HG03108 (cell line): ENCODE measurements at regions not wholly inside any gene's neighbourhood (a gene's known extent, or its start where the extent isn't known, plus 50 kb on each side); places are given as distances from the start of the nearest gene placed in this dataset.

Experiments used
- ATAC-seq: cut with Tn5 transposase; IDR thresholded peaks from one replicate; pipeline ENCODE4 v1.9.1; 2021; ENCODE audit warnings: moderate library complexity; ENCODE audit not compliant: unreplicated experiment

GRCh38 chr7:41910940-41911600 lies 208.2 kb upstream of the INHBA start:
- no peak for ATAC-seq

- no peak for ATAC-seq
Observed at GRCh38 chr7:41907444-41907843, 204.6 kb upstream of the INHBA start.

DNA sequence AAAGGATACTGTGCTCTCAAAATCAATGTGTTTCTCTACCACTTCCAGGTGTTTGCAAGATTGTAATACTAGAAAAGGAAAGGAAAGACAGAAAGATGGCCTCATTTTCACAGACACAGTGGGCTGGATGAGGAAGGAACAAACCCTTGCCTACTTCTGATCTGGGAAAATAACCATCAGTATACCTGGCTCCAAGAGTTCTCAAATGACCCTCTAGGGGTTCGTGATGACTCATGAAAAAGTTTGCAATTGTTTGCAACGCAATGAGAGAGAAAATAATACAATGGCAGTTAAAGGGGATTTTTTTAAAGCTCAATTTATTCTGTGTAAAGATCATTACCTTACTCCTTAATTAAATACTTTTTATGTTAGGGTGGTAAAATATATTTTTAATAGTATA lies 197.6 kb upstream of the INHBA start:
- no peak for ATAC-seq

GRCh38 chr7:41899823-41900433 lies 197.0 kb upstream of the INHBA start:
- ATAC-seq = no peak

DNA sequence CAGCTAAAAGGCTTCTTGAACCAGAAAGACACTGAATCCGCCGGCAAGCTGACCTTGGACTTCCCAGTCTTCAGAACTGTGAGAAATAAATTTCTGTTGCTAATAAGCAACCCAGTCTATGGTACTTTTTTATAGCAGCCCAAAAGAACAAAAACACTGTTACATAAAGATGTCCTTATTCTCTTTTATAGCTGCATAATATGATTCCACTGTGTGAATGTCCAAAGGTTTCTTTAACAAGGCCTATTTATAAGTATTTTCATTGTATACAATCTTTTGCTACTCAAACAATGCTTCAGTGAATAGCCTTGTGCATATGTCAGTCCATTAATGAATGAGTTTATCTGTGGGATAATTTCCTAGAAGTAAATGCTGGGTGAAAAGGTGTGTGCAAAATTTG lies 190.8 kb upstream of the INHBA start:
- no peak for ATAC-seq

DNA sequence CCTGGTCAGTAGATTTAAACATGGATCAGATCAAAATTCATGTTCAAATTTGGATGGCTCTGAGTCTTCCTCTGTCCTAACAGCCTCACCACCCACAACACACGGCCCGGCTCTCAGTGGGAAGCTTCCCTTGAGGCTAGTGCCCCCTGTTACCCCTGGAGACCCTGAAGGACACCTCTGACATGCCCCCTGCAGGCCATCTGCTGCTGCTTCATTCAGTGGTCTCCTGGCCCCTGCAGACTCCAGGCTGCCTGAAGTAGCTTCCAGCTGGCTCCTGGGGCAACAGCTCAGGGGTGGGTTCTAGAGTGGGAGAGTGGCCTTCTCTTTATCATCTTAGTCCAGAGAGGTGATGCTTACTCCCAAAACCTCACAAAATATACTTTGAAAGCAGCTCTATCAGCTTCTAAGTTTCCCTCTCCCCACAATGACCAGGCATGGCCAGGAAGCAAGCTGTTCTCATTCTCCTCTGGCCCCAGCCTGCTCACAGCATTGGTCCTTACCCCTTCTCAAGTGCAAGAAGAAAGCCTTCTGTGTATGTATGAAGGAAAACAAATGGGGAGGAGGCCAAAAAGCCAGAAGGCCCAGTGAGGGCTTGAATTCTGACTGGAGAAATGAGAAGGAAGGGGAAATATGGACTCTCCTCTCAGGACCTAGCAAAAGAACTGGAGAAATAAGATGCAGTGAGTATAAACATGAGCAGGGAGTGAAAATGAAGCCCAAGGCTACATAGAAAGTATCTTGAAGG lies 189.6 kb upstream of the INHBA start:
- no peak for ATAC-seq

DNA sequence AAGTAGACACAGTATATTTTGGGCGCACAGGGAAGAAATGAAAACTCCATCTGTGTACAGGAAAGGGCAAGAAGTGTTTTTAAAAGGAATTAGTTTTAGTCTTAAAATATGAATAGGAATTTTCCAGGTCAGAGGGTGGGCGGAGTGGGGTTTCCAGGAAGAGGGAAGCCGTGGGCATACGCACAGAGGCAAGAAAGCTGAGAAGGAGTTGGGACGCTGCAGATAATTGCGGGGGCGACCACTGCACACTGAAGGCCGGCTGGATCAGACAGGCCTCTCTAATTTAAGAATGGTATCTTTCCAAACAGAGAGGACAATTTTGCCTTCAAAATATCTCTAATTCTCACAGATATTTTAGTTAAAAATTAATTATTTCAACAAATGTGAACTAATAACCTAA lies 189.1 kb upstream of the INHBA start:
- no peak for ATAC-seq

DNA sequence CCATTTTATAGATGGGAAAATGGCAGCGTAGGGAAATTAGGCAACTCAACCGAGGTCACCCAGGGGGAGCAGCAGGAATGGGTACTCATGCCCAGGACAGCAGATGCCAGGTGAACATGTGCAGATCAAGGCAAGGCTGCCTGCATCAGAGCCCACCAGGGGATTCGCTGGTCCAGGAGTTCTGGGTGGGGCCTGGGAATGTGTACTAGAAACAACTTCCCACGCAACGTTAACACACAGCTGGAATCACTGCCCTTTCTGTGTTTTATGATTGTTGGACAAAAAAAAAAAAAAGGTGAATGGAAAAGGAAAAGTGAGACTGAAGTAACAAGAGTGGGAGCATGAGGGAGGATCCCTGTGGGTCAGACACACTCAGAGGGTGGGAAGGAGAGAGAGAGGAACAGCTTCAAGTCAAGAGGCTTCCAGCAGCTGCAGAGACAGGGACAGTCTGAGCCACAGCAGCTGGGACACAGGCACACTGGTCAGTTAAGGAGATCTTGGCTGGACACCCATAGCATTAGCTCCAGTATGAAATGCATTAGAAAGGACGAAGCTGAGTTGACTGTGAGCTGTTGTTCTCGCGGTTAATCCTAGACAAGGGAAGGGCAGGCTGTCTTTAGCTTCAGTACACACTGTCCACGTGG lies 187.9 kb upstream of the INHBA start:
- ATAC-seq = no peak

- ATAC-seq = no peak
Observed at GRCh38 chr7:41889472-41889871, 186.6 kb upstream of the INHBA start.

- ATAC-seq = no peak
Observed at GRCh38 chr7:41889040-41889439, 186.2 kb upstream of the INHBA start.

GRCh38 chr7:41887416-41887815 lies 184.5 kb upstream of the INHBA start:
- no peak for ATAC-seq

GRCh38 chr7:41886901-41887311 lies 184.0 kb upstream of the INHBA start:
- no peak for ATAC-seq

DNA sequence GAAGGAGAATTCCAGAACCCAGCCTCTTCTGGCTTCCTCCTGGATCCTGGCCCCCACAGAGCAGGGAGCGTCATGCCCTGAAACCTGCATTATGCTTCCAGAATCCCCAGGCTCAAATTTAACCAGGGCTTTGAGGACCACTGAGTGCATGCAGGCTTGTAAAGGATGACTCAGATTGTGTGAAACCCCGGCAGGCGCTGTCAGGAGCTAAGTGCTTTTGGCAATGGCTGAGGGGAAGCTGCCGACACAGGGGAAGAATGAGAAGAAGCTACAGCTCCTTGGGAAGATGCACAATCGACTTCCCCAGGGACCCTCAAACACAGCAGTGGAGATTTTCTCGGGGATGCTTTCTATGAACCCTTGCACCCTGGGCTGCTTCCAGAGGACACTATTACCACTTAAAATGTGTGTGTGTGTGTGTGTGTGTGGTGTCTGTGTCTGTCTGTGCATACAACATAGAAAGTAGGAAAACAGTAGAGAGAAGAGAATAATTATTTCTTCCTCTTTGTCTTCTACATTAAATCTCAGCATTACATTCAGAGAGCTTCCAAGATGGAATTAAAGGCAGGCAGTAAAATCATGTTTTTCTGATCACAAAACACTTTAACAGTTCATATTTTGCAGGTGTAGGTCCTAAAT lies 183.5 kb upstream of the INHBA start:
- no peak for ATAC-seq

- no peak for ATAC-seq
Observed at GRCh38 chr7:41885748-41886147, 182.9 kb upstream of the INHBA start.

DNA sequence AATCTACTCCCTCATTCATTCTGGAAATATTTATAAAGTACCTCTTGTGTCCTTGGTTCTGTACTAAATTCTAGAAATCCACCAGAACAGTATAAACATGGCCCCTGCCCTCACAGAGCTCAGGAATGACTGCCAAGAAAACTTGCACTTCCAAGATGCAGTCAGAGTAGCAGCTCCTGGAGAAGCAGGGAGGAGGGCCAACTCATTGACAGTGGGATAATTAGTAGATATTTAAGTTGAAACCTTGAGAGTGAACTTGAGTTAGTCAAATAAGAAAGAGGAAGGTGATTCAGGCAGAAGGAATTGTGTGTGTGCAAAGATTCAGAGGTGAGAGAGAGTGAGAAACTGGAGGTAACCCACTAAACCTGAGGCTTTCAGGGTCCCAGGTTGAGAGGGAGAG lies 182.2 kb upstream of the INHBA start:
- ATAC-seq = no peak

DNA sequence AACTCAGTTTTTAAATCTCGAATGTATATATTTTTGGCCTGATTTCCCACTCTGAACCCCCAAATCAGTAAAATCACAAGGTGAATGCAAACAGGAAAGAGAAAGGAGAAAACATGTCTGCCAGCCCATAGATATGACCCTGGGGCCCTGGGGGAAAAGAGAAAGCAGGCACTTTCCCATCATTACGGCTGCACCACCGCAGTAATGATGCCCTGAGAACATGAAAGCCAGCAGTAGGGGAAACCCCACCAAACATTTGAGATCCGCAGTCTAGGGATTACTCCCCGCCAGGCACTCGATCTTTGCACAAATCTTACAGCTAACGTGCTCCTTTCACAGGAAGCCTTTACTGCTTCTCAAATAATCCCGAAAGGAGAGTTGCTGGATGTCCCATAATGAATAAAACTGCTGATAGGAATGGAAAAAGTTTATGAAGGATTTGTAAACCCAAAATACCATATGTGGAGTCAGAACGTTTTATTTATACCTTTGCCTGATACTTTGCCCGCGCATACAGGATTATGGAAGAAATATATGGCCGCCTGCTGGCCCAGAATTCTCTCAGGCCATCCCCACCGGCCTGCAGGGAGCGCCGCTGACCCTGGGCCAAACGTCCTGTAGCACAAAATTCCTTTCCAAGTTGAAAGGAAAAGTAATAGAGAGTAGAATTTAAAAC lies 180.0 kb upstream of the INHBA start:
- ATAC-seq = peak; percentile 38

- ATAC-seq = no peak
Observed at GRCh38 chr7:41882256-41882655, 179.4 kb upstream of the INHBA start.

GRCh38 chr7:41881331-41882130 lies 178.6 kb upstream of the INHBA start:
- ATAC-seq = peak; percentile 91

GRCh38 chr7:41880107-41880506 lies 177.2 kb upstream of the INHBA start:
- no peak for ATAC-seq

- ATAC-seq = no peak
Observed at GRCh38 chr7:41879403-41879802, 176.5 kb upstream of the INHBA start.
